ENCODE measurements at regions not wholly inside any gene's neighbourhood (a gene's known extent, or its start where the extent isn't known, plus 50 kb on each side); places are given as distances from the start of the nearest gene placed in this dataset.

GRCh38 chr15:62779036-62779770, 263.3 kb upstream of the TPM1 start:
- Histone ChIP-seq H2AFZ (ENCODE audit: control insufficient read depth, low read length) (no peak overlapping the region), H3K4me3 (ENCODE audit: control insufficient read depth in 2 of 3, extremely low read depth in 1 of 3, insufficient read depth in 2 of 3, low read depth in 1 of 3, low read length in 3 of 3) (no peak overlapping the region), H3K9ac (ENCODE audit: control insufficient read depth, extremely low read depth, insufficient read depth, low read length) (no peak overlapping the region), H4K20me1 (ENCODE audit: control insufficient read depth, extremely low read depth, insufficient read depth, low read length) (no peaks in the 10 kb centered on the region), H3K4me1 (ENCODE audit: control insufficient read depth, extremely low read depth, insufficient read depth, low read length) (peaks cover 7% of the 10 kb centered on the region), H3K79me2 (ENCODE audit: control insufficient read depth, insufficient read depth, low read length) (no peaks in the 10 kb centered on the region), H3K9me1 (ENCODE audit: control insufficient read depth, extremely low read depth, insufficient read depth, low read length) (no peaks in the 10 kb centered on the region), H3K9me3 (ENCODE audit: control insufficient read depth, low read depth, low read length) (no peaks in the 10 kb centered on the region), H3K4me2 (ENCODE audit: control insufficient read depth, extremely low read depth, insufficient read depth, low read depth, low read length) (no peak overlapping the region), H3K27me3 (ENCODE audit: control insufficient read depth, extremely low read depth, insufficient read depth, low read length) (no peaks in the 10 kb centered on the region), H3K27ac (ENCODE audit: control insufficient read depth, insufficient read depth, low read length) (no peak overlapping the region), H3K36me3 (ENCODE audit: control insufficient read depth in 2 of 2, extremely low read depth in 1 of 2, insufficient read depth in 2 of 2, low read length in 2 of 2) (peaks cover 0 to 24% of the 10 kb centered on the region in 2 experiments)
- TF ChIP-seq CTCF (optimal IDR thresholded peaks at IDR 0.05 in 1 of 3, IDR thresholded peaks at IDR 0.05 in 1 of 3, conservative IDR thresholded peaks at IDR 0.05 in 1 of 3; ENCODE audit: extremely low read depth in 1 of 3, insufficient read depth in 2 of 3, low read length in 3 of 3): no peak
- dilution Hi-C loops (cut with MboI; ENCODE audit: extremely low pct_ligation_motif_present, low sequenced_read_pairs): no loop called here
- no peak for DNase-seq (ENCODE audit: low read depth, low spot score)
- FAIRE-seq: no peak

- dilution Hi-C loops (cut with MboI; ENCODE audit: extremely low pct_ligation_motif_present, low sequenced_read_pairs): no loop called here
- Histone ChIP-seq H3K9ac (ENCODE audit: control insufficient read depth, extremely low read depth, insufficient read depth, low read length) (no peak overlapping the region), H3K9me1 (ENCODE audit: control insufficient read depth, extremely low read depth, insufficient read depth, low read length) (no peaks in the 10 kb centered on the region), H3K4me1 (ENCODE audit: control insufficient read depth, extremely low read depth, insufficient read depth, low read length) (peaks cover 7% of the 10 kb centered on the region), H3K36me3 (ENCODE audit: control insufficient read depth in 2 of 2, extremely low read depth in 1 of 2, insufficient read depth in 2 of 2, low read length in 2 of 2) (peaks cover 0 to 20% of the 10 kb centered on the region in 2 experiments), H4K20me1 (ENCODE audit: control insufficient read depth, extremely low read depth, insufficient read depth, low read length) (no peaks in the 10 kb centered on the region), H3K27me3 (ENCODE audit: control insufficient read depth, extremely low read depth, insufficient read depth, low read length) (no peaks in the 10 kb centered on the region), H3K27ac (ENCODE audit: control insufficient read depth, insufficient read depth, low read length) (no peak overlapping the region), H2AFZ (ENCODE audit: control insufficient read depth, low read length) (no peak overlapping the region), H3K9me3 (ENCODE audit: control insufficient read depth, low read depth, low read length) (no peaks in the 10 kb centered on the region), H3K4me3 (ENCODE audit: control insufficient read depth in 2 of 3, extremely low read depth in 1 of 3, insufficient read depth in 2 of 3, low read depth in 1 of 3, low read length in 3 of 3) (no peak overlapping the region), H3K4me2 (ENCODE audit: control insufficient read depth, extremely low read depth, insufficient read depth, low read depth, low read length) (no peak overlapping the region), H3K79me2 (ENCODE audit: control insufficient read depth, insufficient read depth, low read length) (no peaks in the 10 kb centered on the region)
- no peak for DNase-seq (ENCODE audit: low read depth, low spot score)
- TF ChIP-seq EZH2 (IDR thresholded peaks at IDR 0.05; ENCODE audit: low read length) (no peak), CTCF (optimal IDR thresholded peaks at IDR 0.05 in 1 of 3, IDR thresholded peaks at IDR 0.05 in 1 of 3, conservative IDR thresholded peaks at IDR 0.05 in 1 of 3; ENCODE audit: extremely low read depth in 1 of 3, insufficient read depth in 2 of 3, low read length in 3 of 3) (no peak)
- FAIRE-seq: no peak
Measured at GRCh38 chr15:62779899-62780298, 262.6 kb upstream of the TPM1 start.

Data from keratinocyte (primary cell).